Liver (tissue), 8 donors: ENCODE measurements at regions not wholly inside any gene's neighbourhood (a gene's known extent, or its start where the extent isn't known, plus 50 kb on each side); places are given as distances from the start of the nearest gene placed in this dataset.

Experiments used
- DNase-seq: peaks from one replicate; pipeline ENCODE4 v3.0.0-alpha.2; 2017; ENCODE audit warnings: low spot score
- H3K27ac ChIP-seq, 2 donors: one replicate each; pipeline ENCODE4 v1.7.0; 2013; ENCODE audit warnings: inconsistent platforms in 2 of 2, low read length in 2 of 2, control low read depth in 1 of 2, low read depth in 1 of 2, mild to moderate bottlenecking in 1 of 2
- H3K27me3 ChIP-seq, 4 donors: one replicate each; pipeline versions ENCODE4 v1.6.1 to v1.7.0; 2013; ENCODE audit warnings: low read length in 3 of 4, inconsistent platforms in 1 of 4, mild to moderate bottlenecking in 1 of 4, moderate library complexity in 1 of 4; ENCODE audit not compliant: control insufficient read depth in 4 of 4, insufficient read depth in 4 of 4
- H3K36me3 ChIP-seq, 4 donors: one replicate each; pipeline versions ENCODE4 v1.6.1 to v1.7.0; 2013; ENCODE audit warnings: low read length in 3 of 4, mild to moderate bottlenecking in 3 of 4, low read depth in 1 of 4, moderate library complexity in 1 of 4; ENCODE audit not compliant: control insufficient read depth in 4 of 4, insufficient read depth in 3 of 4
- H3K4me1 ChIP-seq, 4 donors: one replicate each; pipeline versions ENCODE4 v1.6.1 to v1.7.0; 2013; ENCODE audit warnings: low read length in 3 of 4, mild to moderate bottlenecking in 3 of 4, moderate library complexity in 1 of 4; ENCODE audit not compliant: control insufficient read depth in 4 of 4, insufficient read depth in 4 of 4
- H3K4me3 ChIP-seq, 3 donors: one replicate each; pipeline versions ENCODE4 v1.6.1 to v1.7.0; 2013; ENCODE audit warnings: low read length in 3 of 3, control low read depth in 1 of 3, low read depth in 1 of 3, mild to moderate bottlenecking in 1 of 3
- H3K9ac ChIP-seq, 2 donors: one replicate each; pipeline ENCODE4 v1.7.0; 2013; ENCODE audit warnings: low read length in 2 of 2, mild to moderate bottlenecking in 2 of 2, moderate library complexity in 2 of 2, control low read depth in 1 of 2, low read depth in 1 of 2
- H3K9me3 ChIP-seq, 4 donors: one replicate each; pipeline versions ENCODE4 v1.6.1 to v1.7.0; 2013; ENCODE audit warnings: low read length in 3 of 4; ENCODE audit not compliant: control insufficient read depth in 4 of 4
- EGR1 ChIP-seq, 2 donors: IDR thresholded peaks; 2 replicates each; pipeline ENCODE4 v1.6.1; 2016 to 2018; ENCODE audit warnings: antibody characterized with exemption in 2 of 2, low read depth in 2 of 2
- FOXA1 ChIP-seq: IDR thresholded peaks from 2 replicates; pipeline ENCODE4 v1.6.1; 2016; ENCODE audit warnings: antibody characterized with exemption
- FOXA2 ChIP-seq: IDR thresholded peaks from 2 replicates; pipeline ENCODE4 v1.6.1; 2016; ENCODE audit warnings: antibody characterized with exemption
- GABPA ChIP-seq, 2 donors: IDR thresholded peaks in 1 of 2; conservative IDR thresholded peaks in 1 of 2; 2 replicates each; pipeline ENCODE4 v1.6.1; 2016; ENCODE audit warnings: antibody characterized with exemption in 2 of 2, mild to moderate bottlenecking in 1 of 2, moderate library complexity in 1 of 2
- HNF4A ChIP-seq, 2 donors: conservative IDR thresholded peaks; 2 replicates each; pipeline ENCODE4 v1.6.1; 2016; ENCODE audit warnings: antibody characterized with exemption in 2 of 2, mild to moderate bottlenecking in 2 of 2
- HNF4G ChIP-seq: IDR thresholded peaks from 2 replicates; pipeline ENCODE4 v1.6.1; 2016; ENCODE audit warnings: antibody characterized with exemption
- JUND ChIP-seq, 2 donors: IDR thresholded peaks; 2 replicates each; pipeline ENCODE4 v1.6.1; 2016; ENCODE audit warnings: antibody characterized with exemption in 2 of 2
- NR2F2 ChIP-seq: IDR thresholded peaks from 2 replicates; pipeline ENCODE4 v1.6.1; 2016; ENCODE audit warnings: antibody characterized with exemption
- RAD21 ChIP-seq, 2 donors: IDR thresholded peaks; 2 replicates each; pipeline ENCODE4 v1.6.1; 2016; ENCODE audit warnings: antibody characterized with exemption in 2 of 2, mild to moderate bottlenecking in 2 of 2
- RXRA ChIP-seq, 2 donors: IDR thresholded peaks; 2 replicates each; pipeline ENCODE4 v1.6.1; 2017 to 2018; ENCODE audit warnings: antibody characterized with exemption in 2 of 2, mild to moderate bottlenecking in 1 of 2
- SP1 ChIP-seq: IDR thresholded peaks from 2 replicates; pipeline ENCODE4 v1.6.1; 2018; ENCODE audit warnings: antibody characterized with exemption, mild to moderate bottlenecking
- TAF1 ChIP-seq: conservative IDR thresholded peaks from 2 replicates; pipeline ENCODE4 v1.6.1; 2016; ENCODE audit warnings: antibody characterized with exemption, mild to moderate bottlenecking
- YY1 ChIP-seq: IDR thresholded peaks from 2 replicates; pipeline ENCODE4 v1.6.1; 2016; ENCODE audit warnings: antibody characterized with exemption, mild to moderate bottlenecking
- WGBS: extraction: QIAGEN DNeasy Blood & Tissue Kit; methylation state at CpG from one replicate; pipeline ENCODE4 v1.1.7; 2013; 5-methylcytosine and 5-hydroxymethylcytosine counted together
- TF ChIP-seq, protein P1 (sequence below): IDR thresholded peaks from 2 replicates; pipeline ENCODE4 v1.6.1; 2016; ENCODE audit warnings: antibody characterized with exemption, mild to moderate bottlenecking
- TF ChIP-seq, protein P2 (sequence below): IDR thresholded peaks from 2 replicates; pipeline ENCODE4 v1.6.1; 2016; ENCODE audit warnings: antibody characterized with exemption
- TF ChIP-seq, protein P3 (sequence below): fragments of 150-350 bp; IDR thresholded peaks from 2 replicates; pipeline ENCODE4 v1.5.1; 2017; ENCODE audit warnings: improper control_type of control experiment, low read depth, low read length; ENCODE audit not compliant: missing input control
- TF ChIP-seq, protein P4 (sequence below): IDR thresholded peaks from 2 replicates; pipeline ENCODE4 v1.6.1; 2016; ENCODE audit warnings: antibody characterized with exemption
- TF ChIP-seq, protein P5 (sequence below): IDR thresholded peaks from 2 replicates; pipeline ENCODE4 v1.6.1; 2016; ENCODE audit warnings: antibody characterized with exemption
- donor health status: healthy.
- donor health status: healthy.
- donor health status: healthy.
- donor health status: healthy.
- donor health status: healthy.

DNA sequence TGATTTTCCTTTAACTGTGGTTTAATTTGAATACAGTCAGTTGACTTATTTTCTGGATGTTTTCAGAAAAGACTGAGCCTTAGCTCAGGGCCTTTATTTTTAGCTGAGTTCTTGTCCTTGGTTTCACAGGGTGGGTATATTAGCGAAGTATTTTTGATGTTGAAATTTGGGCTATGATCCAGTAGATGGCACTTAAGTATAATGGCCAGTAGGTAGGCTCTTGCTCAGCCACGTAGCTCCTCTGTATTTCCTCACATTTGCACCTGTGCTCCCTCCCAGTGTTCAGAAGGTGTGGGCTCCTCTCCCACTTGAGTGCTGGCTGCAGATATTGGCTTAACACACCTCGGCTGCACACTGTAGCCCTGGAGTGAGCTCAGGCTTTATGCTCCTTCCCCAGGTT lies 549.9 kb upstream of the AMOT start (continued):
- TF ChIP-seq, protein P1, sequence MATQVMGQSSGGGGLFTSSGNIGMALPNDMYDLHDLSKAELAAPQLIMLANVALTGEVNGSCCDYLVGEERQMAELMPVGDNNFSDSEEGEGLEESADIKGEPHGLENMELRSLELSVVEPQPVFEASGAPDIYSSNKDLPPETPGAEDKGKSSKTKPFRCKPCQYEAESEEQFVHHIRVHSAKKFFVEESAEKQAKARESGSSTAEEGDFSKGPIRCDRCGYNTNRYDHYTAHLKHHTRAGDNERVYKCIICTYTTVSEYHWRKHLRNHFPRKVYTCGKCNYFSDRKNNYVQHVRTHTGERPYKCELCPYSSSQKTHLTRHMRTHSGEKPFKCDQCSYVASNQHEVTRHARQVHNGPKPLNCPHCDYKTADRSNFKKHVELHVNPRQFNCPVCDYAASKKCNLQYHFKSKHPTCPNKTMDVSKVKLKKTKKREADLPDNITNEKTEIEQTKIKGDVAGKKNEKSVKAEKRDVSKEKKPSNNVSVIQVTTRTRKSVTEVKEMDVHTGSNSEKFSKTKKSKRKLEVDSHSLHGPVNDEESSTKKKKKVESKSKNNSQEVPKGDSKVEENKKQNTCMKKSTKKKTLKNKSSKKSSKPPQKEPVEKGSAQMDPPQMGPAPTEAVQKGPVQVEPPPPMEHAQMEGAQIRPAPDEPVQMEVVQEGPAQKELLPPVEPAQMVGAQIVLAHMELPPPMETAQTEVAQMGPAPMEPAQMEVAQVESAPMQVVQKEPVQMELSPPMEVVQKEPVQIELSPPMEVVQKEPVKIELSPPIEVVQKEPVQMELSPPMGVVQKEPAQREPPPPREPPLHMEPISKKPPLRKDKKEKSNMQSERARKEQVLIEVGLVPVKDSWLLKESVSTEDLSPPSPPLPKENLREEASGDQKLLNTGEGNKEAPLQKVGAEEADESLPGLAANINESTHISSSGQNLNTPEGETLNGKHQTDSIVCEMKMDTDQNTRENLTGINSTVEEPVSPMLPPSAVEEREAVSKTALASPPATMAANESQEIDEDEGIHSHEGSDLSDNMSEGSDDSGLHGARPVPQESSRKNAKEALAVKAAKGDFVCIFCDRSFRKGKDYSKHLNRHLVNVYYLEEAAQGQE, result no peak
- TF ChIP-seq NR2F2, result no peak
- TF ChIP-seq EGR1 (IDR thresholded peaks at IDR 0.05; ENCODE audit: low read depth in 2 of 2), result no peak
- no peak for TF ChIP-seq YY1
- no peak for TF ChIP-seq TAF1
- TF ChIP-seq HNF4A (conservative IDR thresholded peaks at IDR 0.05), result no peak
- no peak for TF ChIP-seq GABPA (IDR thresholded peaks at IDR 0.05 in 1 of 2, conservative IDR thresholded peaks at IDR 0.05 in 1 of 2)
- no peak for TF ChIP-seq SP1

DNA sequence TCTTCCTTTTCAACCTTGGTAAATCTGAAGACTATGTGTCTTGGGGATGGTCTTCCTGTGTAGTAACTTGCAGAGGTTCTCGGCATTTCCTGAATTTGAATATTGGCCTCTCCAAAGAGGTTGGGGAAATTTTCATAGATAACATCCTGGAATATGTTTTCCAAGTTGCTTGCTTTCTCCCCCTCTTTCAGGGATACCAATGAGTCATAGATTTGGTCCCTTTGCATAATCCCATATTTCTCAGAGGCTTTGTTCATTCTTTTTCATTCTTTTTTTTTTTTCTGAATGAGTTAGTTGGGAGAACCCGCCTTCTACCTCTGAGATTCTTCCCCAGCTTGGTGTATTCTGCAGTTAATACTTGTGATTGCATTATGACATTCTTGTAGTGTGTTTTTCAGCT lies 549.2 kb upstream of the AMOT start:
- H3K4me1 ChIP-seq, result no peaks in the 10 kb centered on the region
- no peak overlapping the region for H3K27ac ChIP-seq
- WGBS, result 85% methylated on average over 2 of the region's 2 CpGs
- H3K27me3 ChIP-seq, result peaks cover 0 to 2% (median 0%) of the 10 kb centered on the region in 4 donors
- no peak overlapping the region for H3K4me3 ChIP-seq
- no peak overlapping the region for H3K9ac ChIP-seq
- H3K9me3 ChIP-seq, result no peaks in the 10 kb centered on the region
- no peak for DNase-seq
- no peaks in the 10 kb centered on the region for H3K36me3 ChIP-seq
- TF ChIP-seq GABPA (IDR thresholded peaks at IDR 0.05 in 1 of 2, conservative IDR thresholded peaks at IDR 0.05 in 1 of 2) (no peak), NR2F2 (no peak), TAF1 (no peak), SP1 (no peak), FOXA2 (no peak)
- TF ChIP-seq, protein P2, sequence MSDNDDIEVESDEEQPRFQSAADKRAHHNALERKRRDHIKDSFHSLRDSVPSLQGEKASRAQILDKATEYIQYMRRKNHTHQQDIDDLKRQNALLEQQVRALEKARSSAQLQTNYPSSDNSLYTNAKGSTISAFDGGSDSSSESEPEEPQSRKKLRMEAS, result no peak

DNA sequence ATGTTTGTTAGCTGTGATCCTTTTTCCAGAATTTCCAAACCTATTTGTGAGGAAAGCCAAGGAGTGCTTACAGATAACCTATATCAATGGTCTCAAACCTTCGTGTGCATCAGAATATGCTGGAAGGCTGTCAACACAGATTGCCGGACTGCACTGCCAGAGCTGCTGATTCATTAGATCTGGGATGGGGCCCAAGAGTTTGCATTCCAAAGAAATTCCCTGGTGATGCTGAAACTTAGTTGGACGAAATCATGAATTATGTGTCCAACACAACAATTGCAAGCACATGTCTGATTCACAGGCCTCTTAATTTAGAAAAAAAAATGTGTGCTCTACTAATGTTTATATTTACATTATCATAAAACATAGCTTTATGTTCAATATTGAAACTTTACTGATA lies 544.0 kb upstream of the AMOT start:
- no peak overlapping the region for H3K9ac ChIP-seq
- no peak for TF ChIP-seq EGR1 (IDR thresholded peaks at IDR 0.05; ENCODE audit: low read depth in 2 of 2)
- TF ChIP-seq YY1, result no peak
- TF ChIP-seq, protein P3, sequence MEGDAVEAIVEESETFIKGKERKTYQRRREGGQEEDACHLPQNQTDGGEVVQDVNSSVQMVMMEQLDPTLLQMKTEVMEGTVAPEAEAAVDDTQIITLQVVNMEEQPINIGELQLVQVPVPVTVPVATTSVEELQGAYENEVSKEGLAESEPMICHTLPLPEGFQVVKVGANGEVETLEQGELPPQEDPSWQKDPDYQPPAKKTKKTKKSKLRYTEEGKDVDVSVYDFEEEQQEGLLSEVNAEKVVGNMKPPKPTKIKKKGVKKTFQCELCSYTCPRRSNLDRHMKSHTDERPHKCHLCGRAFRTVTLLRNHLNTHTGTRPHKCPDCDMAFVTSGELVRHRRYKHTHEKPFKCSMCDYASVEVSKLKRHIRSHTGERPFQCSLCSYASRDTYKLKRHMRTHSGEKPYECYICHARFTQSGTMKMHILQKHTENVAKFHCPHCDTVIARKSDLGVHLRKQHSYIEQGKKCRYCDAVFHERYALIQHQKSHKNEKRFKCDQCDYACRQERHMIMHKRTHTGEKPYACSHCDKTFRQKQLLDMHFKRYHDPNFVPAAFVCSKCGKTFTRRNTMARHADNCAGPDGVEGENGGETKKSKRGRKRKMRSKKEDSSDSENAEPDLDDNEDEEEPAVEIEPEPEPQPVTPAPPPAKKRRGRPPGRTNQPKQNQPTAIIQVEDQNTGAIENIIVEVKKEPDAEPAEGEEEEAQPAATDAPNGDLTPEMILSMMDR, result no peak
- TF ChIP-seq, protein P1, result no peak
- TF ChIP-seq TAF1, result no peak
- no peak for TF ChIP-seq RAD21 (IDR thresholded peaks at IDR 0.05)
- TF ChIP-seq, protein P2, result no peak
- no peak for TF ChIP-seq NR2F2
- TF ChIP-seq, protein P4, sequence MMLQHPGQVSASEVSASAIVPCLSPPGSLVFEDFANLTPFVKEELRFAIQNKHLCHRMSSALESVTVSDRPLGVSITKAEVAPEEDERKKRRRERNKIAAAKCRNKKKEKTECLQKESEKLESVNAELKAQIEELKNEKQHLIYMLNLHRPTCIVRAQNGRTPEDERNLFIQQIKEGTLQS, result no peak
- no peak for TF ChIP-seq SP1
- TF ChIP-seq GABPA (IDR thresholded peaks at IDR 0.05 in 1 of 2, conservative IDR thresholded peaks at IDR 0.05 in 1 of 2), result no peak
- TF ChIP-seq HNF4A (conservative IDR thresholded peaks at IDR 0.05), result no peak
- TF ChIP-seq, protein P5, sequence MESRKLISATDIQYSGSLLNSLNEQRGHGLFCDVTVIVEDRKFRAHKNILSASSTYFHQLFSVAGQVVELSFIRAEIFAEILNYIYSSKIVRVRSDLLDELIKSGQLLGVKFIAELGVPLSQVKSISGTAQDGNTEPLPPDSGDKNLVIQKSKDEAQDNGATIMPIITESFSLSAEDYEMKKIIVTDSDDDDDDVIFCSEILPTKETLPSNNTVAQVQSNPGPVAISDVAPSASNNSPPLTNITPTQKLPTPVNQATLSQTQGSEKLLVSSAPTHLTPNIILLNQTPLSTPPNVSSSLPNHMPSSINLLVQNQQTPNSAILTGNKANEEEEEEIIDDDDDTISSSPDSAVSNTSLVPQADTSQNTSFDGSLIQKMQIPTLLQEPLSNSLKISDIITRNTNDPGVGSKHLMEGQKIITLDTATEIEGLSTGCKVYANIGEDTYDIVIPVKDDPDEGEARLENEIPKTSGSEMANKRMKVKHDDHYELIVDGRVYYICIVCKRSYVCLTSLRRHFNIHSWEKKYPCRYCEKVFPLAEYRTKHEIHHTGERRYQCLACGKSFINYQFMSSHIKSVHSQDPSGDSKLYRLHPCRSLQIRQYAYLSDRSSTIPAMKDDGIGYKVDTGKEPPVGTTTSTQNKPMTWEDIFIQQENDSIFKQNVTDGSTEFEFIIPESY, result no peak
- TF ChIP-seq RXRA (IDR thresholded peaks at IDR 0.05), result no peak
- TF ChIP-seq HNF4G, result no peak
- TF ChIP-seq JUND (IDR thresholded peaks at IDR 0.05), result no peak
- no peak for TF ChIP-seq FOXA2
- TF ChIP-seq FOXA1, result no peak
- H3K9me3 ChIP-seq, result no peaks in the 10 kb centered on the region
- H3K4me1 ChIP-seq, result no peaks in the 10 kb centered on the region
- H3K4me3 ChIP-seq, result no peak overlapping the region
- no peaks in the 10 kb centered on the region for H3K36me3 ChIP-seq
- no peak overlapping the region for H3K27ac ChIP-seq
- WGBS, result 62% methylated on average over 3 of the region's 3 CpGs
- peaks cover 0 to under 1% (median 0%) of the 10 kb centered on the region in 4 donors for H3K27me3 ChIP-seq
- DNase-seq, result no peak
